OCI-LY7 (cell line): ENCODE measurements at regions not wholly inside any gene's neighbourhood (a gene's known extent, or its start where the extent isn't known, plus 50 kb on each side); places are given as distances from the start of the nearest gene placed in this dataset.

Experiments
- BruUV-seq: library from RNA; stranded (reverse); fragments of 400-500 nt; replicated peaks from 2 replicates; lab custom pipeline; 2021; lab: Mats Ljungman, UMichigan
- CTCF ChIA-PET: fragments of 300-600 bp; sonication (Branson Sonifier 250); formaldehyde crosslinking; loops from one replicate; lab custom pipeline; 2022; ENCODE audit warnings: antibody characterized with exemption; ENCODE audit not compliant: unreplicated experiment; lab: Charles Lee
- POLR2A ChIA-PET: fragments of 300-600 bp; sonication (Branson Sonifier 250); formaldehyde crosslinking; loops from one replicate; lab custom pipeline; 2022; ENCODE audit warnings: antibody characterized with exemption; lab: Charles Lee
- DNase-seq: peaks from one replicate; pipeline ENCODE4 v3.0.0-alpha.2; 2015; ENCODE audit warnings: low spot score
- H2AFZ ChIP-seq: fragments of 200-600 bp; sonication (generic), shearing (Covaris generic); 2 replicates; pipeline ENCODE4 v1.6.1; 2014; ENCODE audit warnings: mild to moderate bottlenecking, antibody characterized with exemption, low read length, moderate library complexity
- H3K27ac ChIP-seq: fragments of 200-600 bp; sonication (generic); 2 replicates; pipeline ENCODE4 v1.5.1; 2014; ENCODE audit warnings: mixed run types, low read depth, mild to moderate bottlenecking, moderate library complexity, low read length, inconsistent platforms; ENCODE audit not compliant: poor library complexity, severe bottlenecking
- H3K36me3 ChIP-seq: fragments of 200-600 bp; sonication (generic); 2 replicates; pipeline ENCODE4 v1.6.1; 2014; ENCODE audit warnings: mild to moderate bottlenecking, antibody characterized with exemption, low read length, moderate library complexity, mixed read lengths; ENCODE audit not compliant: insufficient read depth
- H3K4me1 ChIP-seq: fragments of 200-600 bp; sonication (generic); 2 replicates; pipeline ENCODE4 v1.5.1; 2014; ENCODE audit warnings: mild to moderate bottlenecking, low read length; ENCODE audit not compliant: insufficient read depth, poor library complexity, severe bottlenecking
- H3K4me2 ChIP-seq: fragments of 200-600 bp; sonication (generic); 2 replicates; pipeline ENCODE4 v1.6.1; 2014; ENCODE audit warnings: mild to moderate bottlenecking, low read length
- H3K4me3 ChIP-seq: fragments of 200-600 bp; sonication (generic); 2 replicates; pipeline ENCODE4 v1.5.1; 2014; ENCODE audit warnings: mild to moderate bottlenecking, low read depth, low read length; ENCODE audit not compliant: poor library complexity, severe bottlenecking
- H3K79me2 ChIP-seq: fragments of 200-600 bp; sonication (generic); 2 replicates; pipeline ENCODE4 v1.6.1; 2016; ENCODE audit warnings: low read depth, mild to moderate bottlenecking, low read length, moderate library complexity, mixed read lengths; ENCODE audit not compliant: insufficient read depth
- H3K9me2 ChIP-seq: fragments of 200-600 bp; sonication (generic); 2 replicates; pipeline ENCODE4 v1.6.1; 2016; ENCODE audit warnings: mild to moderate bottlenecking, low read length, mixed read lengths; ENCODE audit not compliant: insufficient read depth
- H3K9me3 ChIP-seq: fragments of 200-600 bp; sonication (generic); 2 replicates; pipeline ENCODE4 v1.6.1; 2014; ENCODE audit warnings: mild to moderate bottlenecking, mixed run types, low read length, mixed read lengths
- H4K20me1 ChIP-seq: fragments of 200-600 bp; sonication (generic); 2 replicates; pipeline ENCODE4 v1.6.1; 2014; ENCODE audit warnings: mild to moderate bottlenecking, antibody characterized with exemption, low read length, moderate library complexity, mixed read lengths; ENCODE audit not compliant: insufficient read depth
- CTCF ChIP-seq: fragments of 200-600 bp; sonication (generic); conservative IDR thresholded peaks from 2 replicates; pipeline ENCODE4 v1.5.1; 2014; ENCODE audit warnings: mild to moderate bottlenecking, antibody characterized with exemption, low read length, moderate library complexity, mixed read lengths
- EZH2phosphoT487 ChIP-seq: fragments of 200-600 bp; sonication (generic); IDR thresholded peaks from 2 replicates; pipeline ENCODE4 v1.6.1; 2018; ENCODE audit warnings: low read depth, borderline replicate concordance, mild to moderate bottlenecking, mixed run types, antibody characterized with exemption, low read length, moderate library complexity, mixed read lengths
- intact Hi-C: fragments of 100-400 bp; cut with micrococcal nuclease; formaldehyde crosslinking; loops from one replicate; pipeline ENCODE4 v1.10.0; 2022; ENCODE audit not compliant: unreplicated experiment

DNA sequence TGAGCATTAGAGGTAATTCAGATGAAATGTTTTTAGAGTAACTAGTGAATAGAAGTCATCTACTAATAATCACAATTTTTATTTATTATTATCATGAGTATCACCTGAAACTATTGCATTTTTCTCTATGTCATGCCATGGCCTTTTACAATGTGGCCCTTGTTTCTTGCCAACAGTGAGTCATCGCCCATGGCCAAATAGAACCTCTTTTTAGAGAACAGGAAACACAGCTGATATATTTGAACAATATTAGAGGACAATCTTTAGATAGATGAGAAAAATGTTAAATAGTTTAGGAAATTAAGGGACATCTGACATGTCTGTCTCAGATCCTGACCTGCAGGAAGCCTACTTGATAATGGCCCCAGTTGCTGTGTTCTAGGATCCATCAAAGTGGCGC lies 1584.4 kb upstream of the GOT2 start:
- TF ChIP-seq CTCF (no peak), EZH2phosphoT487 (no peak)
- Histone ChIP-seq H3K4me2 (no peak overlapping the region), H3K27ac (no peak overlapping the region), H3K79me2 (no peaks in the 10 kb centered on the region), H3K9me2 (no peaks in the 10 kb centered on the region), H3K36me3 (no peaks in the 10 kb centered on the region), H3K4me3 (no peak overlapping the region), H4K20me1 (no peaks in the 10 kb centered on the region), H3K4me1 (no peaks in the 10 kb centered on the region), H3K9me3 (no peaks in the 10 kb centered on the region), H2AFZ (no peak overlapping the region)
- DNase-seq: no peak
- intact Hi-C loops: no loop called here
- CTCF ChIA-PET: no interaction called here
- POLR2A ChIA-PET: no interaction called here
- BruUV-seq: no TSS peak

DNA sequence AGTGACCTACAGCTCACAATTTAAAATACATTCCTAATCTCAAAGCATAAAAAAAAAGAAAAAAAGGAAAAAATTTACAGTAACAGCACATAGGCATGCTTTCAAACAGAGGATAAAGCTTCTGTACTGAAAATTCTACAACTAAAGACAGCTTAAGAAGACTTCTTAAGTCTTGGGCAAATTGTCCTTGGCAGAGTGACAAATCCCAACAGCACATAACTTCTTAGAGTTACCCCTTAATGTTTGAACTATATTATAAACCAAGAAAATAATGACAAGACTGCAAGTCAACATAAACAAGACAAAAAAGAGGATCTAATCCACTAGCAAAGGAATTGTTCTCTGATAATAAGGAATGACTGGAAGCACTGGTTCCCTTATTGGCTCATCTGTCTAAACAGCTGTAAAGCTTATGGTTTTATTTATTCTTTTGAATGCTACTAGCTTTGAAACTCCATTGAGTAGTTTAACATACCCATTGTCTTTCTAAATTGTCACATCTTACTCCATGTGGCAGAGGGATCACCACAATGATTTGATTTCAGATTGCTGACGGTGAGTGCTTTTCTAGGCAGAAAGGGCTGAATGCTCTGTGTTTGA lies 1576.8 kb upstream of the GOT2 start:
- TF ChIP-seq CTCF: no peak
- no peak overlapping the region for H2AFZ ChIP-seq
- no peak overlapping the region for H3K27ac ChIP-seq
- no peaks in the 10 kb centered on the region for H3K4me1 ChIP-seq
- ChIA-PET POLR2A (interaction anchor here (0.7 kb wide), 1 partner anchor 132 kb away, joined by 3 read pairs; no protein-coding TSS in a partner anchor), CTCF (no interaction called here)
- no peaks in the 10 kb centered on the region for H3K9me2 ChIP-seq
- intact Hi-C loops: no loop called here
- no peak overlapping the region for H3K4me3 ChIP-seq
- no peaks in the 10 kb centered on the region for H3K36me3 ChIP-seq
- BruUV-seq: no TSS peak
- H3K9me3 ChIP-seq: no peaks in the 10 kb centered on the region
- no peaks in the 10 kb centered on the region for H4K20me1 ChIP-seq
- H3K4me2 ChIP-seq: no peak overlapping the region
- H3K79me2 ChIP-seq: no peaks in the 10 kb centered on the region
- no peak for DNase-seq

- POLR2A ChIA-PET: interaction anchor here (0.6 kb wide), 1 partner anchor 192 kb away, joined by 3 read pairs; no protein-coding TSS in a partner anchor
- intact Hi-C loops: no loop called here
- Histone ChIP-seq H2AFZ (no peak overlapping the region), H3K4me2 (no peak overlapping the region), H3K9me3 (no peaks in the 10 kb centered on the region), H3K79me2 (no peaks in the 10 kb centered on the region), H3K9me2 (no peaks in the 10 kb centered on the region), H3K4me1 (no peaks in the 10 kb centered on the region), H4K20me1 (no peaks in the 10 kb centered on the region), H3K36me3 (no peaks in the 10 kb centered on the region), H3K4me3 (no peak overlapping the region), H3K27ac (no peak overlapping the region)
- no TSS peak for BruUV-seq
- CTCF ChIA-PET: no interaction called here
- DNase-seq: no peak
- TF ChIP-seq CTCF (no peak), EZH2phosphoT487 (no peak)
Observed at GRCh38 chr16:60304720-60305119, 1570.6 kb upstream of the GOT2 start.
